CD8-positive, alpha-beta memory T cell (primary cell): ENCODE measurements at regions not wholly inside any gene's neighbourhood (a gene's known extent, or its start where the extent isn't known, plus 50 kb on each side); places are given as distances from the start of the nearest gene placed in this dataset.

Experiments
- CTCF ChIA-PET: fragments of 350-600 bp; sonication (Branson Sonifier 250); formaldehyde crosslinking; loops from one replicate; lab custom pipeline; 2021; ENCODE audit warnings: antibody characterized with exemption; lab: Charles Lee
- POLR2A ChIA-PET: fragments of 350-600 bp; sonication (Branson Sonifier 250); formaldehyde crosslinking; loops from one replicate; lab custom pipeline; 2021; ENCODE audit warnings: antibody characterized with exemption; lab: Charles Lee
- DNase-seq, 5 donors: peaks; one replicate each; pipeline versions ENCODE4 v3.0.0 to v3.0.0-alpha.2; 2020 to 2022; ENCODE audit warnings: mixed read lengths in 1 of 5
- H3K27ac ChIP-seq: one replicate; pipeline ENCODE4 v1.7.0; 2013; ENCODE audit warnings: low read depth, mild to moderate bottlenecking, low read length, moderate library complexity
- H3K27me3 ChIP-seq: 2 replicates; pipeline ENCODE4 v1.7.0; 2013; ENCODE audit warnings: low read length, mild to moderate bottlenecking; ENCODE audit not compliant: insufficient read depth, poor library complexity, severe bottlenecking
- H3K36me3 ChIP-seq: 2 replicates; pipeline ENCODE4 v1.7.0; 2013; ENCODE audit warnings: mild to moderate bottlenecking, low read length, moderate library complexity; ENCODE audit not compliant: insufficient read depth
- H3K4me1 ChIP-seq: 2 replicates; pipeline ENCODE4 v1.7.0; 2013; ENCODE audit warnings: mild to moderate bottlenecking, low read length, moderate library complexity; ENCODE audit not compliant: insufficient read depth
- H3K4me3 ChIP-seq: 2 replicates; pipeline ENCODE4 v1.7.0; 2013; ENCODE audit warnings: mild to moderate bottlenecking, low read length
- H3K9me3 ChIP-seq: 2 replicates; pipeline ENCODE4 v1.7.0; 2013; ENCODE audit warnings: mild to moderate bottlenecking, low read length
- H3K27ac Mint-ChIP-seq, 8 donors: one replicate each; pipeline ENCODE4 v1.8.0; 2020 to 2021; ENCODE audit warnings: mixed read lengths in 8 of 8, mild to moderate bottlenecking in 6 of 8, inconsistent platforms in 3 of 8, moderate library complexity in 3 of 8
- H3K27me3 Mint-ChIP-seq, 2 donors: one replicate each; pipeline ENCODE4 v1.8.0; 2020 to 2021; ENCODE audit warnings: mixed read lengths in 2 of 2, mild to moderate bottlenecking in 1 of 2, moderate library complexity in 1 of 2
- H3K36me3 Mint-ChIP-seq, 3 donors: one replicate each; pipeline ENCODE4 v1.8.0; 2020 to 2021; ENCODE audit warnings: mixed read lengths in 3 of 3, inconsistent platforms in 1 of 3, mild to moderate bottlenecking in 1 of 3
- H3K4me1 Mint-ChIP-seq, 3 donors: one replicate each; pipeline ENCODE4 v1.8.0; 2020 to 2021; ENCODE audit warnings: mixed read lengths in 3 of 3, inconsistent platforms in 1 of 3, mild to moderate bottlenecking in 1 of 3
- H3K4me3 Mint-ChIP-seq, 7 donors: one replicate each; pipeline ENCODE4 v1.8.0; 2020 to 2021; ENCODE audit warnings: mixed read lengths in 7 of 7, mild to moderate bottlenecking in 6 of 7, moderate library complexity in 4 of 7, inconsistent platforms in 2 of 7
- H3K9me3 Mint-ChIP-seq, 5 donors: one replicate each; pipeline ENCODE4 v1.8.0; 2020 to 2022; ENCODE audit warnings: mixed read lengths in 5 of 5, mild to moderate bottlenecking in 3 of 5, moderate library complexity in 2 of 5, inconsistent platforms in 1 of 5

DNA sequence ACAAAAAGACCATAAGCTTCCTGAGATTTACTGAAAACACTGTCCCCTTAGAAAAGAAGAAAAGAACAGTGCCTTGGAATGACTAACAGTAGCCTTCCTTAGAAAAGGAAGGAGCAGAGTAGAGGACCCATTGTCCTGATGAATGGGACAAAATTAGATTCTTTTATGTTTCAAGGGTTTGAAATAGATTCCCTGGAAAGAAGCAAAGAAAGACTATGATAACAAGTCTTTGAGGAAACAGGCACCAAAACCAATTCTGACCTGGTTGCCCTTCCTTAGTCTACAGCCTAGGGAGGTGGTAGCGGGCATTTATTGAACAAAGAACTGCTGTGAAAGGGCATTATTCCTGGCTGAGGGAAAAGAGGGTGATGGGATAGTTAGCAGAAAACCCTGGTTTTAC is 1024.8 kb downstream of the TBL1XR1 start:
- H3K4me3 ChIP-seq, result no peak overlapping the region
- DNase-seq, result no peak
- no peaks in the 10 kb centered on the region for H3K27me3 Mint-ChIP-seq
- no peaks in the 10 kb centered on the region for H3K4me1 Mint-ChIP-seq
- no peak overlapping the region for H3K27ac Mint-ChIP-seq
- no peaks in the 10 kb centered on the region for H3K9me3 ChIP-seq
- H3K4me3 Mint-ChIP-seq, result no peak overlapping the region
- ChIA-PET POLR2A (no interaction called here), CTCF (no interaction called here)
- H3K36me3 ChIP-seq, result no peaks in the 10 kb centered on the region
- no peak overlapping the region for H3K27ac ChIP-seq
- H3K36me3 Mint-ChIP-seq, result no peaks in the 10 kb centered on the region
- H3K4me1 ChIP-seq, result no peaks in the 10 kb centered on the region
- H3K9me3 Mint-ChIP-seq, result peaks cover 0 to 30% (median 0%) of the 10 kb centered on the region in 5 donors
- no peaks in the 10 kb centered on the region for H3K27me3 ChIP-seq

DNA sequence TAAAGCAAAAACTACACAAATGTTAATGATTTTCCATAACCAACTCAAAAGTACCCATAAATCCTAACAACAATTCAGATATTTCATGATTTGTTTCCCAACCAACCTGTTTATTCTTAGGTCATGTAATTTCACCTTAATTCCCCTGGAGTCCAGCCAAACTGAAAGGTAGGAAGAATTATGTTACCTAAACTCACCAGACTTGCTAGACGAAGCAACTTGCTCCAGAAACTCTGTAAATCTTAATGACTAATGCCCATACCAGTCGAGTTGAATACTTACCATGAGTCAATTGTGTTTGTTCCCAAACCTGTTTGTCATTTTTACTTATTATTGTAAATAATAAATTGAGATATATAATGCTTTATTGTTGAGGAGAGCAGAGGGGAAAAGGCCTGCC is 1030.0 kb downstream of the TBL1XR1 start:
- H3K9me3 ChIP-seq, result no peaks in the 10 kb centered on the region
- H3K27me3 ChIP-seq, result no peaks in the 10 kb centered on the region
- no peak overlapping the region for H3K4me3 Mint-ChIP-seq
- ChIA-PET POLR2A (no interaction called here), CTCF (no interaction called here)
- no peak overlapping the region for H3K4me3 ChIP-seq
- no peak overlapping the region for H3K27ac Mint-ChIP-seq
- no peak overlapping the region for H3K27ac ChIP-seq
- DNase-seq, result no peak
- peaks cover 0 to 35% (median 6%) of the 10 kb centered on the region in 5 donors for H3K9me3 Mint-ChIP-seq
- H3K36me3 ChIP-seq, result no peaks in the 10 kb centered on the region
- H3K4me1 ChIP-seq, result no peaks in the 10 kb centered on the region
- H3K36me3 Mint-ChIP-seq, result no peaks in the 10 kb centered on the region
- no peaks in the 10 kb centered on the region for H3K27me3 Mint-ChIP-seq
- H3K4me1 Mint-ChIP-seq, result no peaks in the 10 kb centered on the region

DNA sequence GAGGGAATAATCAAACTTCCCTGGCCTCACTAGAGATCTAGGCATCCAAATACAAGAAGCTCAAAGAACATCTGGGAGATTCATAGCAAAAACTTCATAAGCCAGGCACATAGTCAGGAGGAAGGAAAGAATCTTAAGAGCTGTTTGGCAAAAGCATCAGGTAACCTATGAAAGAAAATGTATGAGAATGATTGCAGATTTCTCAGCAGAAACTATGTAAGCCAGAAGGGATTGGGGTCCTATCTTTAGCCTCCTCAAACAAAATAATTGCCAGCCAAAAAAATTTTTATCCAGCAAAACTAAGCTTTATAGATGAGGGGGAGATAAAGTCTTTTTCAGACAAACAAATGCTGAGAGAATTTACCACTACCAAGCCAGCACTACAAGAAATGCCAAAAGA is 1036.3 kb downstream of the TBL1XR1 start:
- ChIA-PET POLR2A (no interaction called here), CTCF (no interaction called here)
- H3K4me3 Mint-ChIP-seq, result no peak overlapping the region
- no peak for DNase-seq
- Histone ChIP-seq H3K36me3 (no peaks in the 10 kb centered on the region), H3K27ac (no peak overlapping the region), H3K4me1 (no peaks in the 10 kb centered on the region), H3K27me3 (no peaks in the 10 kb centered on the region), H3K4me3 (no peak overlapping the region), H3K9me3 (no peaks in the 10 kb centered on the region)
- no peaks in the 10 kb centered on the region for H3K4me1 Mint-ChIP-seq
- no peak overlapping the region for H3K27ac Mint-ChIP-seq
- peaks cover 4 to 29% (median 16%) of the 10 kb centered on the region in 5 donors for H3K9me3 Mint-ChIP-seq
- H3K27me3 Mint-ChIP-seq, result no peaks in the 10 kb centered on the region
- no peaks in the 10 kb centered on the region for H3K36me3 Mint-ChIP-seq

DNA sequence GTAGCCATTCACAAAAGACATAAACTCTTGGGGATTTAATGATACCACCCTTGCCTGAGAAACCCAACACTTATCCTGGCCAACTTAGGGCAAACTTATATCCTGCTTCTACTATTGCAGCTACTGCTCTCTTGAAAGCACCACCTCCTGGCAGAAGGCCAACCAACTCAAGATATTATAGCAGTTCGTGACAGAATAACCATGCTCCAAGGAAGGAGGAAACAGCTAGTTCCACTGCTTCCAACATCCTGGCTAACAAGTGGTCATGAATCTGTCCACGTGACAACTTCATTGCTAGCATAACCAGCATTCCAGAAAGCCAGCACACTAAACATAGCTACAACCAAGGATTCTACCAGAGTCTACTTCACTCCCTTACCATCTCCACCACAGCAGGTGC is 1037.5 kb downstream of the TBL1XR1 start:
- Mint-ChIP-seq H3K27me3 (no peaks in the 10 kb centered on the region), H3K36me3 (no peaks in the 10 kb centered on the region), H3K27ac (no peak overlapping the region), H3K9me3 (peaks cover 4 to 26% (median 16%) of the 10 kb centered on the region in 5 donors), H3K4me1 (no peaks in the 10 kb centered on the region), H3K4me3 (no peak overlapping the region)
- Histone ChIP-seq H3K4me1 (no peaks in the 10 kb centered on the region), H3K36me3 (no peaks in the 10 kb centered on the region), H3K9me3 (no peaks in the 10 kb centered on the region), H3K27ac (no peak overlapping the region), H3K27me3 (no peaks in the 10 kb centered on the region), H3K4me3 (no peak overlapping the region)
- ChIA-PET CTCF (no interaction called here), POLR2A (no interaction called here)
- DNase-seq, result no peak

DNA sequence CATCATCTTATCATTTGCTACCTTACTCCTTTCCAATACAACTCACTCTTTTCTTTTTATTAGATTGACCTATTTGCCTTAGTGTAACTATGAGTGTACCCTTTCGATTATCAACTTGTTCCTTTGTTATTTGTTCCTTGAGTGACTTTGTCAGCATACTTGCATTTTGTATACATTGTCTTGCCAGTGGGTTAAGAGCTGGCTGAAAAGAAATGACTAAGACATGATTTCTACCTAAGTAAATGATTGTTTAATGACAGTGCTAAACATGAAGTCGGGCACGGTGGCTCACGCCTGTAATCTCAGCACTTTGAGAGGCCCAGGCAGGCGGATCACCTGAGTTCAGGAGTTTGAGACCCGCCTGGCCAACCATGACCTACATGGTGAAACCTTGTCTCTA is 1042.3 kb downstream of the TBL1XR1 start:
- H3K27ac ChIP-seq, result no peak overlapping the region
- no peaks in the 10 kb centered on the region for H3K4me1 ChIP-seq
- Mint-ChIP-seq H3K27ac (no peak overlapping the region), H3K4me1 (no peaks in the 10 kb centered on the region), H3K4me3 (no peak overlapping the region), H3K36me3 (no peaks in the 10 kb centered on the region), H3K27me3 (no peaks in the 10 kb centered on the region), H3K9me3 (peaks cover 2 to 13% (median 8%) of the 10 kb centered on the region in 5 donors)
- POLR2A ChIA-PET, result no interaction called here
- no peaks in the 10 kb centered on the region for H3K27me3 ChIP-seq
- CTCF ChIA-PET, result no interaction called here
- H3K4me3 ChIP-seq, result no peak overlapping the region
- DNase-seq, result no peak
- no peaks in the 10 kb centered on the region for H3K9me3 ChIP-seq
- no peaks in the 10 kb centered on the region for H3K36me3 ChIP-seq

DNA sequence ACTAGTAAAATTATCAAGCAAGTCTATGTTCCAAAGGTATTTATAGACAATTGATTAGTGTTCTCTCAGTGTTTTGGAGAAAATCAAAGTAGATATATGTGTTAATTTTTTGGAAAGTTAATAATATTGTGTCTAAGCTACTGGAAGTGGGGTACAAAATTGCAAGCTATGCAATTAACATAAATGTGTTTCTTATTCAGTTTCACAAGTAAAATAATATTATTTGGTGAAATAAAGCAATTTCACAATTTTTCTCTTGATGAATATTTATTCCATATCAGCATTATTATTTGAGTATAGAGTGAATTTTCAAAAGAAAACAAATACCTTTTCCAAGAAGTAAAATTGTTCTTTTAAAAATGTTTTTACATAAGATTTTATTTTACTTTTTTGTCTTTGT is 1047.7 kb downstream of the TBL1XR1 start:
- POLR2A ChIA-PET, result no interaction called here
- peaks cover 0 to 5% (median 4%) of the 10 kb centered on the region in 5 donors for H3K9me3 Mint-ChIP-seq
- CTCF ChIA-PET, result no interaction called here

DNA sequence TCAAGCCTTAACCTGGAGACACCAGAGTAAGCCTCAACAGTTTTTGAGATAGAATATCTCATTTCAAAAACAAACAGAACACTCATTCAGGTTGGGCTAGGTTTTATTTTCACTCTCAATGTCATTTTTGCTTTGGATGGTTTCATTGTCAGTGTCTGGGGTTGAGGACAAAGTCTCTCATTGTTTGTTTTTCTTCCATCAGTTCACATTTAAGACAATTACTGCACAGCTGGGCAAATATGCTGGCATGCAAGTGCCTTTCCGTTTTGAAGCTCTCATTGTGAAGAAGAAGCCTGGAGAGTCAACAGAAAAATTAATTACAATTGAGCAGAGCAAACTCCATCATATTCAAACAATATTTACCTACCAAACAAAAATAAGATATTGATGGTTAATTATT is 1050.0 kb downstream of the TBL1XR1 start:
- H3K9me3 ChIP-seq, result no peaks in the 10 kb centered on the region
- no peaks in the 10 kb centered on the region for H3K4me1 Mint-ChIP-seq
- H3K36me3 Mint-ChIP-seq, result no peaks in the 10 kb centered on the region
- no peak overlapping the region for H3K4me3 Mint-ChIP-seq
- ChIA-PET CTCF (no interaction called here), POLR2A (no interaction called here)
- H3K36me3 ChIP-seq, result no peaks in the 10 kb centered on the region
- no peaks in the 10 kb centered on the region for H3K27me3 Mint-ChIP-seq
- H3K27ac Mint-ChIP-seq, result no peak overlapping the region
- H3K4me3 ChIP-seq, result no peak overlapping the region
- peaks cover 2 to 7% (median 4%) of the 10 kb centered on the region in 5 donors for H3K9me3 Mint-ChIP-seq
- H3K4me1 ChIP-seq, result no peaks in the 10 kb centered on the region
- H3K27ac ChIP-seq, result no peak overlapping the region
- H3K27me3 ChIP-seq, result no peaks in the 10 kb centered on the region
- no peak for DNase-seq

More for the DNA sequence above, 1047.7 kb downstream of the TBL1XR1 start:
- no peak overlapping the region for H3K4me3 Mint-ChIP-seq
- Histone ChIP-seq H3K4me3 (no peak overlapping the region), H3K27ac (no peak overlapping the region), H3K4me1 (no peaks in the 10 kb centered on the region), H3K9me3 (no peaks in the 10 kb centered on the region), H3K27me3 (no peaks in the 10 kb centered on the region), H3K36me3 (no peaks in the 10 kb centered on the region)
- H3K4me1 Mint-ChIP-seq, result no peaks in the 10 kb centered on the region
- H3K27ac Mint-ChIP-seq, result no peak overlapping the region
- no peak for DNase-seq
- H3K36me3 Mint-ChIP-seq, result no peaks in the 10 kb centered on the region
- H3K27me3 Mint-ChIP-seq, result no peaks in the 10 kb centered on the region

DNA sequence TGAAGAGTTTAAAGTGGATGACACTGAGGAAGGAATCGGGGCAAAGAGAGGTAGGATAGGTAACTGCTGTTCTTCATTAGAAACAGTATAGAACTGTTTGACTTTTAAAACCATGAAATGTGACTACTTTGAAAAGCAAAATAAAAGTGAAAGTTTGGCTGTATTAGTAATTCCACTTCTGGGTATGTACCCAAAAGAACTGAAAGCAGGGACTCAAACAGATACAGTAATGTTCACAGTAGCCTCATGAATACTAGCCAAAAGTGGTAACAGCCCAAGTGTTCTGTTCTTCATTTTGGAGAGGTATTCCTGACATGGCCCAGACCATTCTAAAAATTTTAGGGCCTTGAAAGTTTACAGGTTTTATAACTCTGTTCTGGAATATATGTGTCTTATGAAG is 1055.4 kb downstream of the TBL1XR1 start:
- Mint-ChIP-seq H3K27ac (no peak overlapping the region), H3K4me1 (no peaks in the 10 kb centered on the region), H3K27me3 (no peaks in the 10 kb centered on the region), H3K4me3 (no peak overlapping the region), H3K36me3 (no peaks in the 10 kb centered on the region), H3K9me3 (peaks cover 2 to 26% (median 3%) of the 10 kb centered on the region in 5 donors)
- H3K4me3 ChIP-seq, result no peak overlapping the region
- DNase-seq, result no peak
- H3K27me3 ChIP-seq, result no peaks in the 10 kb centered on the region
- no peak overlapping the region for H3K27ac ChIP-seq
- ChIA-PET CTCF (no interaction called here), POLR2A (no interaction called here)
- no peaks in the 10 kb centered on the region for H3K4me1 ChIP-seq
- H3K36me3 ChIP-seq, result no peaks in the 10 kb centered on the region
- no peaks in the 10 kb centered on the region for H3K9me3 ChIP-seq

DNA sequence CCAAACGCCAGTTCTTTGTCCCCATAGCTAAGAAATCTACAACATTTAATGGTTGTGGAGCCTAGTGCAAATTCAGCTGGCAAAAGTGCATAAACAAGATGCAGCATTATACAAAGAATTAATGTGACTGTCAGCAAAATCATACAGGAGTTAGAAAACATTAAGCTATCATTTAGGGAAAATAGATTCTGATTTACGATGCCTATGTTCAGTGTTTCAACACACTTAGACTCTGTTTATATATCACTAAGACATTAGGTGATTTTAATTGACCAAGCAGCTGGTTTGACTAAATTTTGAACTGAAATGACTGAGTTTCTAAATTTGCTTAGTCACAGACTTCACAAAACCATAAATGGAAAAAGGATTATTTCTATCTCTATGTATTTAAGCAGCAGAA is 1076.8 kb downstream of the TBL1XR1 start:
- H3K36me3 Mint-ChIP-seq, result no peaks in the 10 kb centered on the region
- no peak overlapping the region for H3K27ac Mint-ChIP-seq
- Histone ChIP-seq H3K36me3 (no peaks in the 10 kb centered on the region), H3K27me3 (no peaks in the 10 kb centered on the region), H3K4me1 (no peaks in the 10 kb centered on the region), H3K27ac (no peak overlapping the region), H3K4me3 (no peak overlapping the region), H3K9me3 (no peaks in the 10 kb centered on the region)
- no peaks in the 10 kb centered on the region for H3K27me3 Mint-ChIP-seq
- ChIA-PET CTCF (no interaction called here), POLR2A (no interaction called here)
- no peak for DNase-seq
- no peaks in the 10 kb centered on the region for H3K4me1 Mint-ChIP-seq
- no peak overlapping the region for H3K4me3 Mint-ChIP-seq
- peaks cover 3 to 19% (median 5%) of the 10 kb centered on the region in 5 donors for H3K9me3 Mint-ChIP-seq
